T-helper 17 cell (primary cell): ENCODE measurements at regions not wholly inside any gene's neighbourhood (a gene's known extent, or its start where the extent isn't known, plus 50 kb on each side); places are given as distances from the start of the nearest gene placed in this dataset.
"Not testable (repeated sequence)": the region's sequence is repeated elsewhere in the genome, so short reads cannot be mapped to it uniquely, and the experiment has no call there.

Experiments
- ATAC-seq: fragments of 150-1000 bp; cut with Tn5 transposase; 2 replicates; pipeline ENCODE4 v1.10.0; 2021; ENCODE audit warnings: mild to moderate bottlenecking, moderate library complexity
- DNase-seq, 3 donors: peaks; one replicate each; pipeline versions ENCODE4 v3.0.0 to v3.0.0-alpha.2; 2020 to 2021
- H3K9me3 ChIP-seq: one replicate; pipeline ENCODE4 v1.7.0; 2013; ENCODE audit warnings: low read length, mild to moderate bottlenecking; ENCODE audit not compliant: control insufficient read depth, poor library complexity, severe bottlenecking
- H3K27ac Mint-ChIP-seq: one replicate; pipeline ENCODE4 v1.8.0; 2022; ENCODE audit warnings: mild to moderate bottlenecking, moderate library complexity, mixed read lengths
- H3K27me3 Mint-ChIP-seq: one replicate; pipeline ENCODE4 v1.8.0; 2022; ENCODE audit warnings: mixed read lengths
- H3K36me3 Mint-ChIP-seq: one replicate; pipeline ENCODE4 v1.8.0; 2022; ENCODE audit warnings: low read depth, mixed read lengths
- H3K4me1 Mint-ChIP-seq: one replicate; pipeline ENCODE4 v1.8.0; 2022; ENCODE audit warnings: mild to moderate bottlenecking, mixed read lengths
- H3K4me3 Mint-ChIP-seq: one replicate; pipeline ENCODE4 v1.8.0; 2022; ENCODE audit warnings: mild to moderate bottlenecking, moderate library complexity, mixed read lengths

DNA sequence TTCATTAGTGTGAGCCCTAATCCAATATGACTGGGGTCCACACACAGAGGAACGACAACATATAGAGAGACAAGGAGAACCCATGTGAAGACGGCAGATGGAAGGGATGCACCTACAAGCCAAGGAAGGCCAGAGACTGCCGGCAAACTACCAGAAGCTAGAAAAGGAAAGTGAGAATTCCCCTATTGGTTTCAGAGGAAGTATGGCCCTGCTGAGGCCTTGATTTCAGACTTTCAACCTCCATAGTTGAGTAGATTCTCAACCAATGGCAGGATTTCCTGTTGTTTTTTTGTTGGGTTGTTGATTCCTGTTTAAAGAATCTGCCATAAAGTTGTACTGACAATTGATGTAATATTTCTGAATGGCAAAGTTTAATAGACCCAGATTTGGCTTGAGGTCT is 241.5 kb downstream of the SATB2 start:
- peaks cover 3% of the 10 kb centered on the region for H3K9me3 ChIP-seq
- Mint-ChIP-seq H3K27ac (no peak overlapping the region), H3K4me3 (no peak overlapping the region), H3K4me1 (no peaks in the 10 kb centered on the region), H3K36me3 (no peaks in the 10 kb centered on the region), H3K27me3 (no peaks in the 10 kb centered on the region)
- DNase-seq, result no peak
- ATAC-seq, result no peak

GRCh38 chr2:199207011-199207410 is 250.7 kb downstream of the SATB2 start:
- ATAC-seq, result no peak
- Mint-ChIP-seq H3K36me3 (no peaks in the 10 kb centered on the region), H3K4me3 (no peak overlapping the region), H3K27ac (no peak overlapping the region), H3K27me3 (peaks cover 4% of the 10 kb centered on the region), H3K4me1 (no peaks in the 10 kb centered on the region)
- DNase-seq, result no peak
- H3K9me3 ChIP-seq, result no peaks in the 10 kb centered on the region

DNA sequence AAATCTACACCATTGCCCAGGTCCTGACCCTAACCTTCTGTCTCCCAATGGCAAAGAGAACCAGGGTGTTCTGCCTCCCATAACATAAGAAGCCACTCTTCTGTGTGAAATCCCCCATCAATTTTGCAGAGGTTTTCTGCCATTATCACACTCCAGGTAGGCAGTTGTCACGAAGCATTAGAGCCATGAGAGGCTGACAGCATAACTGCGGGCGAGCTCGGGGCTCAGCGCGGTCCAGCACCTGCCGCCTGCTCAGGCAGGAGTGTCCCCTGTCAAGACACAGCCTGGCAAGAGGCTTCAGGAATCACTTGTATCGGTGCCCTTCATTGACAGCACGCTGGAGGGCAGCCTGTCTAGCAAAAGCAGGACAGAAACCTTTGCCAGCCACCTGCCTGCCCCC is 251.2 kb downstream of the SATB2 start:
- no peaks in the 10 kb centered on the region for H3K9me3 ChIP-seq
- Mint-ChIP-seq H3K36me3 (no peaks in the 10 kb centered on the region), H3K27me3 (peaks cover 4% of the 10 kb centered on the region), H3K4me3 (no peak overlapping the region), H3K4me1 (no peaks in the 10 kb centered on the region), H3K27ac (no peak overlapping the region)
- ATAC-seq (no peak), DNase-seq (no peak)

GRCh38 chr2:199202964-199203363 is 254.8 kb downstream of the SATB2 start:
- Mint-ChIP-seq H3K4me3 (no peak overlapping the region), H3K27ac (no peak overlapping the region), H3K4me1 (no peaks in the 10 kb centered on the region), H3K36me3 (no peaks in the 10 kb centered on the region), H3K27me3 (peaks cover 4% of the 10 kb centered on the region)
- H3K9me3 ChIP-seq, result no peaks in the 10 kb centered on the region
- no peak for ATAC-seq
- DNase-seq, result no peak

DNA sequence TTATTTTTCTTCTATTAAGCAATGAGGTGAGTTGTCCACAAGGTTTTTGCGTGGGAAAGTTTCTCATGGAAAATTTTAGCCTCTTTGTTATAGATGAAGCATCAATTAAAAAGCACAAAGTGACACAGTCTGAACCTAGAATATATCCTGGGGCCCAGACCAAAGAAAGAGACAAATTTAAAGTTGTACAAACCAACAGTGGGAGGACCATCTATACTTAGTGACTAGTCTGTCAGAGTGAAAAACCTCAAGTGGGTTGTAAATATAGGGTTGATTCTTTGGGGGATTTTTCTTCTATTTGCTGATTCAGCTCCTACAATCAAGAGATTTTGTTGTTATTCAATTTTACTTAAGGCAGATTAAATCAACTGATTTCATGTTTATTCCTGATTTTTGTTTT is 256.2 kb downstream of the SATB2 start:
- no peak for DNase-seq
- H3K9me3 ChIP-seq, result no peaks in the 10 kb centered on the region
- ATAC-seq, result no peak
- H3K27me3 Mint-ChIP-seq, result no peaks in the 10 kb centered on the region
- H3K36me3 Mint-ChIP-seq, result no peaks in the 10 kb centered on the region
- no peak overlapping the region for H3K27ac Mint-ChIP-seq
- no peak overlapping the region for H3K4me3 Mint-ChIP-seq
- no peaks in the 10 kb centered on the region for H3K4me1 Mint-ChIP-seq

- H3K9me3 ChIP-seq, result no peaks in the 10 kb centered on the region
- no peak for ATAC-seq
- Mint-ChIP-seq H3K36me3 (no peaks in the 10 kb centered on the region), H3K27ac (no peak overlapping the region), H3K27me3 (no peaks in the 10 kb centered on the region), H3K4me1 (peaks cover 2% of the 10 kb centered on the region), H3K4me3 (no peak overlapping the region)
- DNase-seq, result no peak
These were observed 257.9 kb downstream of the SATB2 start for GRCh38 chr2:199199797-199200196.

DNA sequence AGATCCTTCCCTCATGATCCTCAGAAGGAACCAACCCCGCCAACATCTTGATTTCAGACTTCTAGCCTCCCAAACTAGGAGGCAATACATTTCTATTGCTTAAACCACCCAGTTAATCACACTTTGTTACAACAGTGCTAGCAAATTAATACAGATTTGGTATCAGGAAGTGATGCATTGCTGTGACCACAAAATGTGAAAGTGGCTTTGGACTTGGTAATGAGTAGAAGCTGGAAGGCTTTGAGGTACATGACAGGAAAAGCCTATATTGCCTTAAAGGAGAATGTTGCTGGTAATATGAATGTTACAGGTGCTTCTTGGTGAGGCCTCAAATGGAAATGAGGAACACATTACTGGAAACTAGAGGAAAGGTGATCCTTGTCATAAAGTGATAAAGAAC is 260.3 kb downstream of the SATB2 start:
- DNase-seq (no peak), ATAC-seq (no peak)
- Mint-ChIP-seq H3K27me3 (no peaks in the 10 kb centered on the region), H3K36me3 (no peaks in the 10 kb centered on the region), H3K27ac (no peak overlapping the region), H3K4me3 (no peak overlapping the region), H3K4me1 (peaks cover 2% of the 10 kb centered on the region)
- no peaks in the 10 kb centered on the region for H3K9me3 ChIP-seq

- DNase-seq (no peak), ATAC-seq (no peak)
- no peaks in the 10 kb centered on the region for H3K9me3 ChIP-seq
- no peaks in the 10 kb centered on the region for H3K36me3 Mint-ChIP-seq
- H3K27ac Mint-ChIP-seq, result no peak overlapping the region
- H3K4me3 Mint-ChIP-seq, result no peak overlapping the region
- peaks cover 2% of the 10 kb centered on the region for H3K4me1 Mint-ChIP-seq
- H3K27me3 Mint-ChIP-seq, result no peaks in the 10 kb centered on the region
These were observed 261.1 kb downstream of the SATB2 start for GRCh38 chr2:199196686-199197085.

- no peak for ATAC-seq
- no peak for DNase-seq
- Mint-ChIP-seq H3K36me3 (no peaks in the 10 kb centered on the region), H3K4me3 (no peak overlapping the region), H3K27me3 (no peaks in the 10 kb centered on the region), H3K4me1 (peaks cover 2% of the 10 kb centered on the region), H3K27ac (no peak overlapping the region)
- H3K9me3 ChIP-seq, result no peaks in the 10 kb centered on the region
These were observed 261.7 kb downstream of the SATB2 start for GRCh38 chr2:199195927-199196502.

DNA sequence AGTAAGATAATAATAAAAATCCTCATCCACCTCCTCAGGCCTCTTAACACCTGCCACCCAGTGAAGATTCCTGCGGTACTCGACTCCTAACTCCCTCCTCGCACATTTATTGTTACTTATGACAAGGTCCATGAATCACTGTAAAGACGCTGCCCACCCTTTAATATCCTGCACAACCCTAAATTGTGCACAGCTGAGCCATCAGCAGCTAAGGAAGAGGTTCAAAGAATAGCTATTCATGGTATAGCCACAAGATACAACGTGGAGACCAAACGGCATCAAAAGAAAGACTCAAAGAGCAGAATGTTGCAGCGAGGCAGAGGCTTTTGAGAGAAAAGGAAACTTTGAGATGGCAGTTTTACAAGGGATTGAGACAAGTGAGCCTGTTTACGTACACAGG is 266.3 kb downstream of the SATB2 start:
- H3K36me3 Mint-ChIP-seq, result no peaks in the 10 kb centered on the region
- H3K27ac Mint-ChIP-seq, result no peak overlapping the region
- peaks cover 2% of the 10 kb centered on the region for H3K4me1 Mint-ChIP-seq
- H3K4me3 Mint-ChIP-seq, result no peak overlapping the region
- no peaks in the 10 kb centered on the region for H3K9me3 ChIP-seq
- ATAC-seq (no peak), DNase-seq (no peak)
- no peaks in the 10 kb centered on the region for H3K27me3 Mint-ChIP-seq

DNA sequence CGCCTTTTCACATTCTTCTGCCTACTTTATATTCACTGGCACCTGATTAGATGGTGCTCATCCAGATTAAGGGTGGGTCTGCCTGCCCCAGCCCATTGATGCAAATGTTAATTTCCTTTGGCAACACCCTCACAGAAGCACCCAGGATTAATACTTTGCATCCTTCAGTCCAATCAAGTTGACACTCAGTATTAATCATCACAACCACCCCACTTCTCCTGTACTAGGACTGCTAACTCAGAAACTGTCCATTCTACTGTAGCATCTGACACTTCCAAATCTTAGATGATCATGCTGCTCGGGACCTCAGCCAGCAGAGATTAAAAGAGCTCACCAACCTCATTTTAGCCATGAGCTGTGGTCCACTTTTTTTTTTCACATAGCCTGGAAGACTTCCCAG is 268.5 kb downstream of the SATB2 start:
- H3K36me3 Mint-ChIP-seq, result no peaks in the 10 kb centered on the region
- no peak overlapping the region for H3K27ac Mint-ChIP-seq
- DNase-seq (no peak), ATAC-seq (no peak)
- H3K4me1 Mint-ChIP-seq, result no peaks in the 10 kb centered on the region
- no peaks in the 10 kb centered on the region for H3K9me3 ChIP-seq
- H3K27me3 Mint-ChIP-seq, result no peaks in the 10 kb centered on the region
- no peak overlapping the region for H3K4me3 Mint-ChIP-seq

- DNase-seq, result no peak
- Mint-ChIP-seq H3K4me3 (no peak overlapping the region), H3K27me3 (no peaks in the 10 kb centered on the region), H3K27ac (no peak overlapping the region), H3K36me3 (no peaks in the 10 kb centered on the region), H3K4me1 (no peaks in the 10 kb centered on the region)
- H3K9me3 ChIP-seq, result no peaks in the 10 kb centered on the region
- no peak for ATAC-seq
These were observed 271.4 kb downstream of the SATB2 start for GRCh38 chr2:199186301-199186751.

DNA sequence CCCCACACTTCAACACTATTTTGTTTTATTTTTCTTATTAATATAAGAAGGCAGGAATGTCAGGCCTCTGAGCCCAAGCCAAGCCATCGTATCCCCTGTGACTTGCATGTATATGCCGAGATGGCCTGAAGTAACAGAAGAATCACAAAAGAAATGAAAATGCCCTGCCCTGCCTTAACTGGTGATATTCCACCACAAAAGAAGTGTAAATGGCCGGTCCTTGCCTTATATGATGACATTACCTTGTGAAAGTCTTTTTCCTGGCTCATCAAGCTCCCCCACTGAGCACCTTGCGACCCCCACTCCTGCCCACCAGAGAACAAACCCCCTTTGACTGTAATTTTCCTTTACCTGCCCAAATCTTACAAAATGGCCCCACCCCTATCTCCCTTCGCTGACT is 272.6 kb downstream of the SATB2 start:
- H3K4me3 Mint-ChIP-seq, H3K27ac Mint-ChIP-seq, DNase-seq, H3K36me3 Mint-ChIP-seq, H3K9me3 ChIP-seq, H3K27me3 Mint-ChIP-seq, ATAC-seq, H3K4me1 Mint-ChIP-seq: not testable (repeated sequence)

GRCh38 chr2:199163613-199164458 is 293.9 kb downstream of the SATB2 start:
- DNase-seq (no peak), ATAC-seq (no peak)
- Mint-ChIP-seq H3K4me3 (no peak overlapping the region), H3K27me3 (no peaks in the 10 kb centered on the region), H3K36me3 (no peaks in the 10 kb centered on the region), H3K4me1 (no peaks in the 10 kb centered on the region), H3K27ac (no peak overlapping the region)
- H3K9me3 ChIP-seq, result no peaks in the 10 kb centered on the region
